Adrenal gland (tissue), 5 donors: ENCODE measurements at regions not wholly inside any gene's neighbourhood (a gene's known extent, or its start where the extent isn't known, plus 50 kb on each side); places are given as distances from the start of the nearest gene placed in this dataset.

Source experiments
- POLR2A ChIP-seq, 2 donors: fragments of 450-650 bp; IDR thresholded peaks; one replicate each; pipeline ENCODE4 v1.6.1; 2017; ENCODE audit warnings: antibody characterized with exemption in 2 of 2, mild to moderate bottlenecking in 2 of 2, moderate library complexity in 1 of 2
- TF ChIP-seq, protein P1 (sequence below), 6 experiments: fragments of 450-650 bp in 4 of 6; fragments of 200-600 bp in 2 of 6; sonication (generic) in 1 of 6; IDR thresholded peaks; 1 replicate in 5 of 6; 2 replicates in 1 of 6; pipeline versions ENCODE4 v1.5.1 to v1.8.0; 2016 to 2021; ENCODE audit warnings: antibody characterized with exemption in 6 of 6, mild to moderate bottlenecking in 2 of 6, moderate library complexity in 1 of 6
- donor health status: DM: no; HTN: no; CAD: no.

DNA sequence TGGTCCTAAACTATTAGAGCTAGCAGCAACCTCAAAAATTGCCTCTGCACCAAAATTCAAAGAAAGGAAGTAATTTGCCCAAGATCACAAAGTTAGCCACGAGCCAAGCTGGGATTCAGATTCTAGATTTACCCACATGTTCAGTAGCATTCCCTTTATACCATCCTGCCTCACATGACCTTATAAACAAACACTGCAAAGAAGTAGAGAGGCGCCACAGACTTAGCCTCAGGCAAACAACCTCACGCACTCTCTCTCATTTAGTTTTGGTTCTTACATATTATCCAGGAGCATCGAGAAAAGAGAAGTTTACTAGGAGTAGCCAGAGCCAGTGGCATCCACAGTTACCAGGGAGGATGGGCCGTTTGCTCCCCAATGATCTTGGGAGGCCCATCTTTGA lies 226.6 kb downstream of the OSR1 start:
- TF ChIP-seq, protein P1, sequence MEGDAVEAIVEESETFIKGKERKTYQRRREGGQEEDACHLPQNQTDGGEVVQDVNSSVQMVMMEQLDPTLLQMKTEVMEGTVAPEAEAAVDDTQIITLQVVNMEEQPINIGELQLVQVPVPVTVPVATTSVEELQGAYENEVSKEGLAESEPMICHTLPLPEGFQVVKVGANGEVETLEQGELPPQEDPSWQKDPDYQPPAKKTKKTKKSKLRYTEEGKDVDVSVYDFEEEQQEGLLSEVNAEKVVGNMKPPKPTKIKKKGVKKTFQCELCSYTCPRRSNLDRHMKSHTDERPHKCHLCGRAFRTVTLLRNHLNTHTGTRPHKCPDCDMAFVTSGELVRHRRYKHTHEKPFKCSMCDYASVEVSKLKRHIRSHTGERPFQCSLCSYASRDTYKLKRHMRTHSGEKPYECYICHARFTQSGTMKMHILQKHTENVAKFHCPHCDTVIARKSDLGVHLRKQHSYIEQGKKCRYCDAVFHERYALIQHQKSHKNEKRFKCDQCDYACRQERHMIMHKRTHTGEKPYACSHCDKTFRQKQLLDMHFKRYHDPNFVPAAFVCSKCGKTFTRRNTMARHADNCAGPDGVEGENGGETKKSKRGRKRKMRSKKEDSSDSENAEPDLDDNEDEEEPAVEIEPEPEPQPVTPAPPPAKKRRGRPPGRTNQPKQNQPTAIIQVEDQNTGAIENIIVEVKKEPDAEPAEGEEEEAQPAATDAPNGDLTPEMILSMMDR (IDR thresholded peaks at IDR 0.05), result no peak
- no peak for TF ChIP-seq POLR2A (IDR thresholded peaks at IDR 0.05)
